Adrenal gland (tissue), 5 donors: ENCODE measurements at regions not wholly inside any gene's neighbourhood (a gene's known extent, or its start where the extent isn't known, plus 50 kb on each side); places are given as distances from the start of the nearest gene placed in this dataset.

Experiments used
- POLR2A ChIP-seq, 2 donors: fragments of 450-650 bp; IDR thresholded peaks; one replicate each; pipeline ENCODE4 v1.6.1; 2017; ENCODE audit warnings: antibody characterized with exemption in 2 of 2, mild to moderate bottlenecking in 2 of 2, moderate library complexity in 1 of 2
- TF ChIP-seq, protein P1 (sequence below), 6 experiments: fragments of 450-650 bp in 4 of 6; fragments of 200-600 bp in 2 of 6; sonication (generic) in 1 of 6; IDR thresholded peaks; 1 replicate in 5 of 6; 2 replicates in 1 of 6; pipeline versions ENCODE4 v1.5.1 to v1.8.0; 2016 to 2021; ENCODE audit warnings: antibody characterized with exemption in 6 of 6, mild to moderate bottlenecking in 2 of 6, moderate library complexity in 1 of 6
- donor health status: DM: no; HTN: no; CAD: no.

- TF ChIP-seq, protein P1, sequence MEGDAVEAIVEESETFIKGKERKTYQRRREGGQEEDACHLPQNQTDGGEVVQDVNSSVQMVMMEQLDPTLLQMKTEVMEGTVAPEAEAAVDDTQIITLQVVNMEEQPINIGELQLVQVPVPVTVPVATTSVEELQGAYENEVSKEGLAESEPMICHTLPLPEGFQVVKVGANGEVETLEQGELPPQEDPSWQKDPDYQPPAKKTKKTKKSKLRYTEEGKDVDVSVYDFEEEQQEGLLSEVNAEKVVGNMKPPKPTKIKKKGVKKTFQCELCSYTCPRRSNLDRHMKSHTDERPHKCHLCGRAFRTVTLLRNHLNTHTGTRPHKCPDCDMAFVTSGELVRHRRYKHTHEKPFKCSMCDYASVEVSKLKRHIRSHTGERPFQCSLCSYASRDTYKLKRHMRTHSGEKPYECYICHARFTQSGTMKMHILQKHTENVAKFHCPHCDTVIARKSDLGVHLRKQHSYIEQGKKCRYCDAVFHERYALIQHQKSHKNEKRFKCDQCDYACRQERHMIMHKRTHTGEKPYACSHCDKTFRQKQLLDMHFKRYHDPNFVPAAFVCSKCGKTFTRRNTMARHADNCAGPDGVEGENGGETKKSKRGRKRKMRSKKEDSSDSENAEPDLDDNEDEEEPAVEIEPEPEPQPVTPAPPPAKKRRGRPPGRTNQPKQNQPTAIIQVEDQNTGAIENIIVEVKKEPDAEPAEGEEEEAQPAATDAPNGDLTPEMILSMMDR (IDR thresholded peaks at IDR 0.05), result no peak
- TF ChIP-seq POLR2A (IDR thresholded peaks at IDR 0.05), result no peak
Observed at GRCh38 chr2:151111599-151112278, 149.9 kb downstream of the RBM43 start.
